CD4-positive, alpha-beta T cell treated with Interleukin-1 beta for 1 hour (primary cell): ENCODE measurements at regions not wholly inside any gene's neighbourhood (a gene's known extent, or its start where the extent isn't known, plus 50 kb on each side); places are given as distances from the start of the nearest gene placed in this dataset.
"Not testable (repeated sequence)": the region's sequence is repeated elsewhere in the genome, so short reads cannot be mapped to it uniquely, and the experiment has no call there.

Source experiments
- DNase-seq, 2 donors: peaks; one replicate each; pipeline ENCODE4 v3.0.0-alpha.2; 2020 to 2022

DNA sequence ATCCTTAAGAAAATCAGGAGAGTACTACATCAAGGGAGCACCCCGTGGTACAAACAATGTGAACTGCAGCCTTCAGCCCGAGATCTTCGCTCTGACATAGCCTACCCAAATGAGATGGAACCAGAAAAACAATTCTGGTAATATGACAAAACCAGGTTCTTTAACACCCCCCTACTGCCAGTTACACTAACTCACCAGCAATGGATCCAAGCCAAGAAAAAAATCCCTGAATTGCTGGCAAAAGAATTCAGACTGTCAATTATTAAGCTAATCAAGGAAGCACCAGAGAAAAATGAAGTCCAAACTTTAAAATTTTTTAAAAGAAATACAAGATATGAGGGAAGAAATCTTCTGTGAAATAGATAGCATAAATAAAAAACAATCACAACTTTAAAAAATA, 101.7 kb upstream of the KLF8 start:
- DNase-seq = no peak

DNA sequence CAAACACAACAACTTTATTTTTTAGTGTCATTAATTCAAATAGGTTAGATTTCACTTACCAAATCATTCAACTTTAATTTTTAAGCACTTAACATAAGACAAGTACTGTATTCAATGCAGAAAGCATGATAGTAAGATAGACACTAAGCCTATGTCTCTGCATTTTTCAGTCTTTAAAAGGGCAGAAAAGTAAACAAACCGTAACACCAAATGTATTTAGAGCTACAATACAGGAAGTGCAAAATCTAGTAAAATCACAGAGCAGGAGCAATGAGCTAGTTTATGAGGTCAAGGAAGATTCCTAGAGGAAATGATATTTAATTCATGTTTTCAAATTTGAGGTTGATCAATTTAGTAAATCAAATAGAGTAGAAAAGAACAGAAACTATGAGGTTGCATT, 68.0 kb upstream of the KLF8 start:
- not testable (repeated sequence) for DNase-seq
